ENCODE measurements at regions not wholly inside any gene's neighbourhood (a gene's known extent, or its start where the extent isn't known, plus 50 kb on each side); places are given as distances from the start of the nearest gene placed in this dataset.

- no peak for TF ChIP-seq CTCF (IDR thresholded peaks at IDR 0.05; ENCODE audit: extremely low read depth in 1 of 2, insufficient read depth in 1 of 2, low read depth in 1 of 2, low read length in 2 of 2)
- TF ChIP-seq MYC (IDR thresholded peaks at IDR 0.05; ENCODE audit: low read depth, low read length) = no peak
- TF ChIP-seq GATA2 (IDR thresholded peaks at IDR 0.05; ENCODE audit: insufficient read depth, insufficient read length, low read depth, low read length) = no peak
- no peak for TF ChIP-seq FOS (IDR thresholded peaks at IDR 0.05; ENCODE audit: borderline replicate concordance, insufficient read depth, low read length)
- no peak for TF ChIP-seq POLR2AphosphoS5 (IDR thresholded peaks at IDR 0.05; ENCODE audit: insufficient read depth, low read depth, low read length)
- no peak for TF ChIP-seq JUN (IDR thresholded peaks at IDR 0.05; ENCODE audit: borderline replicate concordance, insufficient read depth, insufficient read length, low read depth)
- TF ChIP-seq POLR2A (IDR thresholded peaks at IDR 0.05; ENCODE audit: low read depth, low read length) = no peak
- TF ChIP-seq EZH2 (IDR thresholded peaks at IDR 0.05; ENCODE audit: borderline replicate concordance, low read depth, low read length, severe bottlenecking) = no peak
- TF ChIP-seq MAX (IDR thresholded peaks at IDR 0.05; ENCODE audit: insufficient read depth, insufficient read length) = no peak
- no peaks in the 10 kb centered on the region for H3K9me3 ChIP-seq (replicated peaks; ENCODE audit: control insufficient read depth, insufficient read depth, low read length)
- intact Hi-C loops (cut with micrococcal nuclease) = no loop called here
- dilution Hi-C loops (cut with MboI; ENCODE audit: extremely low pct_ligation_motif_present, low sequenced_read_pairs) = no loop called here
- H3K9ac ChIP-seq (replicated peaks; ENCODE audit: extremely low read depth, insufficient read depth, low read length) = no peak overlapping the region
- DNase-seq (ENCODE audit: low read depth, low spot score) = no peak
- CTCF ChIA-PET = no interaction called here
- H3K27me3 ChIP-seq (ENCODE audit: control insufficient read depth in 2 of 2, insufficient read depth in 2 of 2, low read length in 2 of 2) = no peaks in the 10 kb centered on the region
- no peaks in the 10 kb centered on the region for H3K36me3 ChIP-seq (ENCODE audit: control insufficient read depth in 2 of 2, extremely low read depth in 1 of 2, insufficient read depth in 2 of 2, low read length in 2 of 2)
- no peaks in the 10 kb centered on the region for H3K9me1 ChIP-seq (replicated peaks; ENCODE audit: control insufficient read depth, extremely low read depth, insufficient read depth, low read length)
- no peak overlapping the region for H2AFZ ChIP-seq (ENCODE audit: low read depth, low read length)
- FAIRE-seq = no peak
- H3K4me3 ChIP-seq (replicated peaks in 1 of 3; ENCODE audit: insufficient read depth in 1 of 3, low read depth in 1 of 3, low read length in 3 of 3) = no peak overlapping the region
- BruUV-seq (replicated peaks) = no TSS peak
- H3K4me1 ChIP-seq (ENCODE audit: control insufficient read depth, extremely low read depth, insufficient read depth, low read length) = no peaks in the 10 kb centered on the region
- POLR2A ChIA-PET = no interaction called here
- H3K4me2 ChIP-seq (ENCODE audit: insufficient read depth, low read length) = no peak overlapping the region
- H4K20me1 ChIP-seq (replicated peaks; ENCODE audit: control insufficient read depth, extremely low read depth, insufficient read depth, low read length) = no peaks in the 10 kb centered on the region
- no peaks in the 10 kb centered on the region for H3K79me2 ChIP-seq (ENCODE audit: control insufficient read depth, insufficient read depth, low read length)
- no peak overlapping the region for H3K27ac ChIP-seq (ENCODE audit: insufficient read depth, low read depth, low read length)
Measured at GRCh38 chrX:79604364-79604763, 237.2 kb upstream of the ITM2A start.
